BLaER1 treated with 17β-estradiol and CSF1 and Interleukin-3, amounts not matched to agents 10 nM and 100 nM (cell line): ENCODE measurements at regions not wholly inside any gene's neighbourhood (a gene's known extent, or its start where the extent isn't known, plus 50 kb on each side); places are given as distances from the start of the nearest gene placed in this dataset.

ENCODE experiments used
- H3K27ac ChIP-seq, 11 experiments: shearing (Covaris generic); formaldehyde crosslinking; 2 replicates each; pipeline ENCODE4 v1.8.1; 2022
- H3K27me3 ChIP-seq, 11 experiments: shearing (Covaris generic); formaldehyde crosslinking; 2 replicates each; pipeline ENCODE4 v1.8.1; 2022
- H3K36me3 ChIP-seq, 11 experiments: shearing (Covaris generic); formaldehyde crosslinking; 2 replicates each; pipeline ENCODE4 v1.8.1; 2022
- H3K4me1 ChIP-seq, 10 experiments: shearing (Covaris generic); formaldehyde crosslinking; 2 replicates each; pipeline ENCODE4 v1.8.1; 2022
- H3K4me2 ChIP-seq, 11 experiments: shearing (Covaris generic); formaldehyde crosslinking; 2 replicates each; pipeline ENCODE4 v1.8.1; 2022
- H3K4me3 ChIP-seq, 10 experiments: shearing (Covaris generic); formaldehyde crosslinking; 2 replicates each; pipeline ENCODE4 v1.8.1; 2022
- H3K9ac ChIP-seq, 11 experiments: shearing (Covaris generic); formaldehyde crosslinking; 2 replicates each; pipeline ENCODE4 v1.8.1; 2022
- H3K9me3 ChIP-seq, 11 experiments: shearing (Covaris generic); formaldehyde crosslinking; replicated peaks in 1 of 11; 2 replicates each; pipeline ENCODE4 v1.8.1; 2022
- H4K20me1 ChIP-seq, 11 experiments: shearing (Covaris generic); formaldehyde crosslinking; 2 replicates each; pipeline ENCODE4 v1.8.1; 2022
- Cebpa-rat ChIP-seq, 11 experiments: shearing (Covaris generic); IDR thresholded peaks; 2 replicates each; pipeline ENCODE4 v1.8.1; 2022

GRCh38 chr20:62527781-62528180 is 52.0 kb upstream of the GATA5 start:
- Histone ChIP-seq H3K9ac (no peak overlapping the region), H3K27me3 (peaks cover 12 to 59% (median 45%) of the 10 kb centered on the region in 11 experiments; a peak in 19 of 22 replicates), H3K36me3 (no peaks in the 10 kb centered on the region), H4K20me1 (peaks cover 0 to 35% (median 7%) of the 10 kb centered on the region in 11 experiments; a peak in 12 of 22 replicates), H3K4me1 (peaks cover 29 to 65% (median 53%) of the 10 kb centered on the region in 10 experiments), H3K4me3 (no peak overlapping the region), H3K4me2 (peak overlapping the region in 3 of 11 experiments; percentile 0 to 96 (median 6); a peak in 5 of 22 replicates), H3K9me3 (no peaks in the 10 kb centered on the region), H3K27ac (no peak overlapping the region)
- TF ChIP-seq Cebpa-rat (IDR thresholded peaks at IDR 0.05): no peak

GRCh38 chr20:62528983-62529891 is 53.4 kb upstream of the GATA5 start:
- H3K9me3 ChIP-seq: no peaks in the 10 kb centered on the region
- H3K36me3 ChIP-seq: no peaks in the 10 kb centered on the region
- peaks cover 15 to 70% (median 43%) of the 10 kb centered on the region in 11 experiments; a peak in 18 of 22 replicates for H3K27me3 ChIP-seq
- no peak overlapping the region for H3K9ac ChIP-seq
- H4K20me1 ChIP-seq: peaks cover 0 to 31% (median 7%) of the 10 kb centered on the region in 11 experiments; a peak in 11 of 22 replicates
- H3K4me3 ChIP-seq: no peak overlapping the region
- no peak for TF ChIP-seq Cebpa-rat (IDR thresholded peaks at IDR 0.05)
- H3K4me2 ChIP-seq: no peak overlapping the region
- peaks cover 15 to 54% (median 44%) of the 10 kb centered on the region in 10 experiments for H3K4me1 ChIP-seq
- H3K27ac ChIP-seq: no peak overlapping the region

GRCh38 chr20:62529896-62530642 is 54.3 kb upstream of the GATA5 start:
- Histone ChIP-seq H3K4me1 (peaks cover 6 to 48% (median 35%) of the 10 kb centered on the region in 10 experiments), H3K27me3 (peaks cover 14 to 65% (median 35%) of the 10 kb centered on the region in 11 experiments; a peak in 18 of 22 replicates), H3K9ac (no peak overlapping the region), H3K4me2 (peak overlapping the region in 5 of 11 experiments; percentile 17 to 37 (median 24); a peak in 4 of 22 replicates), H3K27ac (no peak overlapping the region), H4K20me1 (peaks cover 0 to 23% (median 3%) of the 10 kb centered on the region in 11 experiments; a peak in 10 of 22 replicates), H3K4me3 (no peak overlapping the region), H3K9me3 (no peaks in the 10 kb centered on the region), H3K36me3 (no peaks in the 10 kb centered on the region)
- no peak for TF ChIP-seq Cebpa-rat (IDR thresholded peaks at IDR 0.05)

GRCh38 chr20:62530643-62531032 is 54.8 kb upstream of the GATA5 start:
- no peak for TF ChIP-seq Cebpa-rat (IDR thresholded peaks at IDR 0.05)
- Histone ChIP-seq H3K4me1 (peaks cover 3 to 42% (median 30%) of the 10 kb centered on the region in 10 experiments; a peak in 18 of 20 replicates), H3K9me3 (no peaks in the 10 kb centered on the region), H3K9ac (no peak overlapping the region), H3K27me3 (peaks cover 9 to 59% (median 29%) of the 10 kb centered on the region in 11 experiments; a peak in 18 of 22 replicates), H3K4me2 (peak overlapping the region in 6 of 11 experiments; percentile 17 to 37 (median 24); a peak in 8 of 22 replicates), H3K4me3 (no peak overlapping the region), H4K20me1 (peaks cover 0 to 23% (median 2%) of the 10 kb centered on the region in 11 experiments; a peak in 8 of 22 replicates), H3K27ac (no peak overlapping the region), H3K36me3 (no peaks in the 10 kb centered on the region)

- Histone ChIP-seq H3K36me3 (no peaks in the 10 kb centered on the region), H3K4me2 (peak overlapping the region in 5 of 11 experiments; percentile 17 to 37 (median 24); a peak in 8 of 22 replicates), H4K20me1 (peaks cover 0 to 23% (median 0%) of the 10 kb centered on the region in 11 experiments; a peak in 8 of 22 replicates), H3K9ac (no peak overlapping the region), H3K4me1 (peaks cover 3 to 36% (median 24%) of the 10 kb centered on the region in 10 experiments; a peak in 18 of 20 replicates), H3K4me3 (no peak overlapping the region), H3K9me3 (no peaks in the 10 kb centered on the region), H3K27ac (no peak overlapping the region), H3K27me3 (peaks cover 7 to 53% (median 23%) of the 10 kb centered on the region in 11 experiments; a peak in 17 of 22 replicates)
- TF ChIP-seq Cebpa-rat (IDR thresholded peaks at IDR 0.05): no peak
Observed at GRCh38 chr20:62531046-62531838, 55.4 kb upstream of the GATA5 start.

GRCh38 chr20:62532921-62533320 is 57.1 kb upstream of the GATA5 start:
- no peak for TF ChIP-seq Cebpa-rat (IDR thresholded peaks at IDR 0.05)
- H4K20me1 ChIP-seq: peaks cover 0 to 29% (median 0%) of the 10 kb centered on the region in 11 experiments; a peak in 6 of 22 replicates
- H3K4me1 ChIP-seq: peaks cover 0 to 28% (median 12%) of the 10 kb centered on the region in 10 experiments; a peak in 12 of 20 replicates
- peaks cover 7 to 39% (median 19%) of the 10 kb centered on the region in 11 experiments; a peak in 16 of 22 replicates for H3K27me3 ChIP-seq
- H3K4me3 ChIP-seq: no peak overlapping the region
- no peak overlapping the region for H3K4me2 ChIP-seq
- H3K36me3 ChIP-seq: no peaks in the 10 kb centered on the region
- H3K27ac ChIP-seq: no peak overlapping the region
- no peaks in the 10 kb centered on the region for H3K9me3 ChIP-seq
- no peak overlapping the region for H3K9ac ChIP-seq

- Histone ChIP-seq H3K27ac (no peak overlapping the region), H3K9me3 (no peaks in the 10 kb centered on the region), H3K36me3 (no peaks in the 10 kb centered on the region), H3K27me3 (peaks cover 7 to 39% (median 19%) of the 10 kb centered on the region in 11 experiments; a peak in 16 of 22 replicates), H3K4me2 (peak overlapping the region in 6 of 11 experiments; percentile 9 to 32 (median 15); a peak in 5 of 22 replicates), H4K20me1 (peaks cover 0 to 28% (median 0%) of the 10 kb centered on the region in 11 experiments; a peak in 6 of 22 replicates), H3K9ac (no peak overlapping the region), H3K4me1 (peaks cover 0 to 30% (median 12%) of the 10 kb centered on the region in 10 experiments; a peak in 12 of 20 replicates), H3K4me3 (no peak overlapping the region)
- TF ChIP-seq Cebpa-rat (IDR thresholded peaks at IDR 0.05): no peak
Observed at GRCh38 chr20:62533591-62534495, 58.0 kb upstream of the GATA5 start.
